IPS-15b (cell line): ENCODE measurements at regions not wholly inside any gene's neighbourhood (a gene's known extent, or its start where the extent isn't known, plus 50 kb on each side); places are given as distances from the start of the nearest gene placed in this dataset.

Source experiments
- H3K27me3 ChIP-seq: one replicate; pipeline ENCODE4 v1.6.1; 2013; ENCODE audit warnings: low read length; ENCODE audit not compliant: control insufficient read depth, insufficient read depth
- H3K36me3 ChIP-seq: one replicate; pipeline ENCODE4 v1.6.1; 2013; ENCODE audit warnings: low read length; ENCODE audit not compliant: control insufficient read depth, insufficient read depth
- H3K4me1 ChIP-seq: one replicate; pipeline ENCODE4 v1.6.1; 2013; ENCODE audit warnings: mild to moderate bottlenecking, low read length; ENCODE audit not compliant: control insufficient read depth, insufficient read depth
- H3K4me3 ChIP-seq: one replicate; pipeline ENCODE4 v1.5.1; 2013; ENCODE audit warnings: low read depth, low read length
- H3K9ac ChIP-seq: one replicate; pipeline ENCODE4 v1.6.1; 2013; ENCODE audit warnings: low read depth, mild to moderate bottlenecking, low read length
- H3K9me3 ChIP-seq: one replicate; pipeline ENCODE4 v1.6.1; 2013; ENCODE audit warnings: mild to moderate bottlenecking, low read length; ENCODE audit not compliant: control insufficient read depth, insufficient read depth

GRCh38 chr4:123561525-123561924 is 164.9 kb downstream of the SPRY1 start:
- Histone ChIP-seq H3K9me3 (no peaks in the 10 kb centered on the region), H3K36me3 (no peaks in the 10 kb centered on the region), H3K27me3 (no peaks in the 10 kb centered on the region), H3K4me1 (no peaks in the 10 kb centered on the region), H3K9ac (no peak overlapping the region), H3K4me3 (no peak overlapping the region)

- Histone ChIP-seq H3K36me3 (no peaks in the 10 kb centered on the region), H3K9me3 (no peaks in the 10 kb centered on the region), H3K27me3 (no peaks in the 10 kb centered on the region), H3K4me1 (no peaks in the 10 kb centered on the region), H3K4me3 (no peak overlapping the region), H3K9ac (no peak overlapping the region)
These were observed 166.6 kb downstream of the SPRY1 start for GRCh38 chr4:123562994-123563750.

GRCh38 chr4:123564758-123565346 is 168.3 kb downstream of the SPRY1 start:
- Histone ChIP-seq H3K4me1 (no peaks in the 10 kb centered on the region), H3K9me3 (no peaks in the 10 kb centered on the region), H3K36me3 (no peaks in the 10 kb centered on the region), H3K9ac (no peak overlapping the region), H3K27me3 (no peaks in the 10 kb centered on the region), H3K4me3 (no peak overlapping the region)

GRCh38 chr4:123568936-123569335 is 172.3 kb downstream of the SPRY1 start:
- Histone ChIP-seq H3K9me3 (no peaks in the 10 kb centered on the region), H3K9ac (no peak overlapping the region), H3K4me3 (no peak overlapping the region), H3K4me1 (no peaks in the 10 kb centered on the region), H3K36me3 (no peaks in the 10 kb centered on the region), H3K27me3 (no peaks in the 10 kb centered on the region)

- Histone ChIP-seq H3K36me3 (no peaks in the 10 kb centered on the region), H3K9me3 (no peaks in the 10 kb centered on the region), H3K27me3 (no peaks in the 10 kb centered on the region), H3K9ac (no peak overlapping the region), H3K4me1 (no peaks in the 10 kb centered on the region), H3K4me3 (no peak overlapping the region)
These were observed 172.9 kb downstream of the SPRY1 start for GRCh38 chr4:123569541-123569940.

GRCh38 chr4:123573866-123574508 is 177.4 kb downstream of the SPRY1 start:
- Histone ChIP-seq H3K4me3 (no peak overlapping the region), H3K9ac (no peak overlapping the region), H3K4me1 (no peaks in the 10 kb centered on the region), H3K27me3 (no peaks in the 10 kb centered on the region), H3K36me3 (no peaks in the 10 kb centered on the region), H3K9me3 (no peaks in the 10 kb centered on the region)

GRCh38 chr4:123575291-123575690 is 178.7 kb downstream of the SPRY1 start:
- Histone ChIP-seq H3K36me3 (no peaks in the 10 kb centered on the region), H3K9ac (no peak overlapping the region), H3K4me1 (no peaks in the 10 kb centered on the region), H3K27me3 (no peaks in the 10 kb centered on the region), H3K4me3 (no peak overlapping the region), H3K9me3 (peaks cover 5% of the 10 kb centered on the region)

GRCh38 chr4:123577225-123577906 is 180.8 kb downstream of the SPRY1 start:
- no peak overlapping the region for H3K4me3 ChIP-seq
- H3K9me3 ChIP-seq = peaks cover 7% of the 10 kb centered on the region
- no peaks in the 10 kb centered on the region for H3K36me3 ChIP-seq
- no peaks in the 10 kb centered on the region for H3K4me1 ChIP-seq
- no peaks in the 10 kb centered on the region for H3K27me3 ChIP-seq
- no peak overlapping the region for H3K9ac ChIP-seq

GRCh38 chr4:123578276-123579029 is 181.9 kb downstream of the SPRY1 start:
- Histone ChIP-seq H3K27me3 (no peaks in the 10 kb centered on the region), H3K4me1 (no peaks in the 10 kb centered on the region), H3K4me3 (no peak overlapping the region), H3K9me3 (peaks cover 7% of the 10 kb centered on the region), H3K9ac (no peak overlapping the region), H3K36me3 (no peaks in the 10 kb centered on the region)

- Histone ChIP-seq H3K4me3 (no peak overlapping the region), H3K27me3 (no peaks in the 10 kb centered on the region), H3K9me3 (peaks cover 7% of the 10 kb centered on the region), H3K36me3 (no peaks in the 10 kb centered on the region), H3K4me1 (no peaks in the 10 kb centered on the region), H3K9ac (no peak overlapping the region)
These were observed 183.4 kb downstream of the SPRY1 start for GRCh38 chr4:123579961-123580360.

GRCh38 chr4:123580981-123581664 is 184.5 kb downstream of the SPRY1 start:
- Histone ChIP-seq H3K4me3 (no peak overlapping the region), H3K27me3 (no peaks in the 10 kb centered on the region), H3K9ac (no peak overlapping the region), H3K36me3 (no peaks in the 10 kb centered on the region), H3K4me1 (no peaks in the 10 kb centered on the region), H3K9me3 (peaks cover 7% of the 10 kb centered on the region)
